Activated B cell treated with CpG ODN at 0.5 μM for 24 hours (primary cell): ENCODE measurements at regions not wholly inside any gene's neighbourhood (a gene's known extent, or its start where the extent isn't known, plus 50 kb on each side); places are given as distances from the start of the nearest gene placed in this dataset.

Source experiments
- ATAC-seq: fragments of 200-7000 bp; cut with Tn5 transposase; one replicate; pipeline ENCODE4 v1.10.0; 2021; ENCODE audit warnings: low read depth, mild to moderate bottlenecking, moderate library complexity
- CTCF ChIA-PET: fragments of 350-600 bp; sonication (Branson Sonifier 250); formaldehyde crosslinking; loops from one replicate; lab custom pipeline; 2021; ENCODE audit warnings: antibody characterized with exemption; lab: Charles Lee
- POLR2A ChIA-PET: fragments of 350-600 bp; sonication (Branson Sonifier 250); formaldehyde crosslinking; loops from one replicate; lab custom pipeline; 2021; ENCODE audit warnings: antibody characterized with exemption; lab: Charles Lee
- DNase-seq: peaks from one replicate; pipeline ENCODE4 v3.0.0; 2022
- H3K27ac Mint-ChIP-seq: one replicate; pipeline ENCODE4 v1.8.0; 2020; ENCODE audit warnings: mixed read lengths
- H3K27me3 Mint-ChIP-seq: one replicate; pipeline ENCODE4 v1.8.0; 2021; ENCODE audit warnings: mixed read lengths
- H3K36me3 Mint-ChIP-seq: one replicate; pipeline ENCODE4 v1.8.0; 2021; ENCODE audit warnings: low read depth, mixed read lengths
- H3K4me1 Mint-ChIP-seq: one replicate; pipeline ENCODE4 v1.8.0; 2021; ENCODE audit warnings: mixed read lengths
- H3K4me3 Mint-ChIP-seq: one replicate; pipeline ENCODE4 v1.8.0; 2020; ENCODE audit warnings: mild to moderate bottlenecking, mixed read lengths
- H3K9me3 Mint-ChIP-seq: one replicate; pipeline ENCODE4 v1.8.0; 2020; ENCODE audit warnings: mixed read lengths
- intact Hi-C: fragments of 100-400 bp; cut with micrococcal nuclease; formaldehyde crosslinking; loops from one replicate; pipeline ENCODE4 v1.15.1; 2024
- TF ChIP-seq, protein P1 (sequence below): fragments of 200-600 bp; IDR thresholded peaks from one replicate; pipeline ENCODE4 v1.8.0; 2022; ENCODE audit warnings: antibody characterized with exemption, mild to moderate bottlenecking

- TF ChIP-seq, protein P1, sequence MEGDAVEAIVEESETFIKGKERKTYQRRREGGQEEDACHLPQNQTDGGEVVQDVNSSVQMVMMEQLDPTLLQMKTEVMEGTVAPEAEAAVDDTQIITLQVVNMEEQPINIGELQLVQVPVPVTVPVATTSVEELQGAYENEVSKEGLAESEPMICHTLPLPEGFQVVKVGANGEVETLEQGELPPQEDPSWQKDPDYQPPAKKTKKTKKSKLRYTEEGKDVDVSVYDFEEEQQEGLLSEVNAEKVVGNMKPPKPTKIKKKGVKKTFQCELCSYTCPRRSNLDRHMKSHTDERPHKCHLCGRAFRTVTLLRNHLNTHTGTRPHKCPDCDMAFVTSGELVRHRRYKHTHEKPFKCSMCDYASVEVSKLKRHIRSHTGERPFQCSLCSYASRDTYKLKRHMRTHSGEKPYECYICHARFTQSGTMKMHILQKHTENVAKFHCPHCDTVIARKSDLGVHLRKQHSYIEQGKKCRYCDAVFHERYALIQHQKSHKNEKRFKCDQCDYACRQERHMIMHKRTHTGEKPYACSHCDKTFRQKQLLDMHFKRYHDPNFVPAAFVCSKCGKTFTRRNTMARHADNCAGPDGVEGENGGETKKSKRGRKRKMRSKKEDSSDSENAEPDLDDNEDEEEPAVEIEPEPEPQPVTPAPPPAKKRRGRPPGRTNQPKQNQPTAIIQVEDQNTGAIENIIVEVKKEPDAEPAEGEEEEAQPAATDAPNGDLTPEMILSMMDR: no peak
- no peak overlapping the region for H3K4me3 Mint-ChIP-seq
- no peaks in the 10 kb centered on the region for H3K36me3 Mint-ChIP-seq
- ChIA-PET CTCF (no interaction called here), POLR2A (no interaction called here)
- no peak for ATAC-seq
- no peak for DNase-seq
- no peak overlapping the region for H3K27ac Mint-ChIP-seq
- peaks cover 3% of the 10 kb centered on the region for H3K9me3 Mint-ChIP-seq
- H3K27me3 Mint-ChIP-seq: no peaks in the 10 kb centered on the region
- intact Hi-C loops: no loop called here
- H3K4me1 Mint-ChIP-seq: no peaks in the 10 kb centered on the region
Measured at GRCh38 chr11:37323843-37324242, 725.8 kb upstream of the RAG2 start.

- Mint-ChIP-seq H3K27me3 (no peaks in the 10 kb centered on the region), H3K4me3 (no peak overlapping the region), H3K27ac (no peak overlapping the region), H3K36me3 (no peaks in the 10 kb centered on the region), H3K4me1 (no peaks in the 10 kb centered on the region), H3K9me3 (no peaks in the 10 kb centered on the region)
- intact Hi-C loops: no loop called here
- POLR2A ChIA-PET: no interaction called here
- ATAC-seq: no peak
- DNase-seq: no peak
- CTCF ChIA-PET: no interaction called here
- TF ChIP-seq, protein P1: no peak
Measured at GRCh38 chr11:37322333-37323194, 724.5 kb upstream of the RAG2 start.

GRCh38 chr11:37320921-37321320 lies 722.9 kb upstream of the RAG2 start:
- no peaks in the 10 kb centered on the region for H3K27me3 Mint-ChIP-seq
- no peaks in the 10 kb centered on the region for H3K9me3 Mint-ChIP-seq
- H3K36me3 Mint-ChIP-seq: no peaks in the 10 kb centered on the region
- TF ChIP-seq, protein P1: no peak
- DNase-seq: no peak
- POLR2A ChIA-PET: no interaction called here
- no peaks in the 10 kb centered on the region for H3K4me1 Mint-ChIP-seq
- intact Hi-C loops: no loop called here
- CTCF ChIA-PET: no interaction called here
- ATAC-seq: no peak
- no peak overlapping the region for H3K27ac Mint-ChIP-seq
- no peak overlapping the region for H3K4me3 Mint-ChIP-seq

DNA sequence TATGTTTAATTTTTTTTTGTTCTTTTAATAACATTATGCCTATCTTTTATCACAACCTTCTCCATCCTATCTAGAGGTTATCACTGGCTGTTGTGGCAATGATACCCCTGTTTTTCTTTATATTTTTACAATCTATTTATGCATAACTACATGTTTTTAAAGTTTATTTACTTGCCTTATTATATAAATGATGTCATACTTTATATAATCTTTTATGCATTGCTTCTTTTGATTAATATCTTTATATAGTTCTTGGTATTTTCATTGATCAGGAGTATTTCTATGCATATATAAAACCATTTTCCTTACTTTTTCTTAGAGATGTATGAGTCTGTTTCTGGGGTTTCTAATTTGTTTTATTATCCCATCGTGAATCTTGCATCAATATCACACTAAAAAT lies 719.8 kb upstream of the RAG2 start:
- Mint-ChIP-seq H3K36me3 (no peaks in the 10 kb centered on the region), H3K9me3 (peaks cover 3% of the 10 kb centered on the region), H3K4me1 (no peaks in the 10 kb centered on the region), H3K27me3 (no peaks in the 10 kb centered on the region), H3K27ac (no peak overlapping the region), H3K4me3 (no peak overlapping the region)
- CTCF ChIA-PET: no interaction called here
- POLR2A ChIA-PET: no interaction called here
- intact Hi-C loops: no loop called here
- TF ChIP-seq, protein P1: no peak
- DNase-seq: no peak
- no peak for ATAC-seq

GRCh38 chr11:37313266-37313665 lies 715.2 kb upstream of the RAG2 start:
- TF ChIP-seq, protein P1: no peak
- intact Hi-C loops: no loop called here

More at GRCh38 chr11:37313266-37313665, 715.2 kb upstream of the RAG2 start:
- H3K4me3 Mint-ChIP-seq: no peak overlapping the region
- no peak for ATAC-seq
- ChIA-PET POLR2A (no interaction called here), CTCF (no interaction called here)
- H3K4me1 Mint-ChIP-seq: no peaks in the 10 kb centered on the region
- no peak overlapping the region for H3K27ac Mint-ChIP-seq
- H3K9me3 Mint-ChIP-seq: peaks cover 10% of the 10 kb centered on the region
- DNase-seq: no peak
- H3K27me3 Mint-ChIP-seq: no peaks in the 10 kb centered on the region
- no peaks in the 10 kb centered on the region for H3K36me3 Mint-ChIP-seq
